Mesenchymal stem cell (in vitro differentiated cells and primary cell): ENCODE measurements at regions not wholly inside any gene's neighbourhood (a gene's known extent, or its start where the extent isn't known, plus 50 kb on each side); places are given as distances from the start of the nearest gene placed in this dataset.
A peak's percentile ranks its signal among the peaks of the same experiment; 100 is the strongest.

ENCODE experiments used
- DNase-seq: peaks from one replicate; pipeline ENCODE4 v3.0.0-alpha.2; 2013
- H2AFZ ChIP-seq: one replicate; pipeline ENCODE4 v1.6.1; 2013; ENCODE audit warnings: low read depth, mild to moderate bottlenecking, control low read depth, inconsistent platforms, low read length, moderate library complexity
- H2AK5ac ChIP-seq: 2 replicates; pipeline ENCODE4 v1.6.1; 2013; ENCODE audit warnings: low read length, moderate library complexity, mild to moderate bottlenecking, inconsistent platforms; ENCODE audit not compliant: severe bottlenecking
- H2BK120ac ChIP-seq: one replicate; pipeline ENCODE4 v1.6.1; 2013; ENCODE audit warnings: low read depth, mild to moderate bottlenecking, inconsistent platforms, low read length, moderate library complexity
- H2BK12ac ChIP-seq, 2 experiments: one replicate each; pipeline ENCODE4 v1.6.1; 2013; ENCODE audit warnings: inconsistent platforms in 2 of 2, low read length in 2 of 2, mild to moderate bottlenecking in 2 of 2, moderate library complexity in 2 of 2, control low read depth in 1 of 2
- H2BK15ac ChIP-seq: one replicate; pipeline ENCODE4 v1.6.1; 2013; ENCODE audit warnings: mild to moderate bottlenecking, low read depth, inconsistent platforms; ENCODE audit not compliant: poor library complexity, severe bottlenecking
- H2BK5ac ChIP-seq: 2 replicates; pipeline ENCODE4 v1.6.1; 2013; ENCODE audit warnings: low read depth, mild to moderate bottlenecking, low read length, control low read depth, inconsistent platforms; ENCODE audit not compliant: poor library complexity, severe bottlenecking
- H3K14ac ChIP-seq, 2 experiments: one replicate each; pipeline ENCODE4 v1.6.1; 2013; ENCODE audit warnings: inconsistent platforms in 2 of 2, low read length in 2 of 2, control low read depth in 1 of 2, mild to moderate bottlenecking in 1 of 2, moderate library complexity in 1 of 2
- H3K18ac ChIP-seq, 2 experiments: one replicate each; pipeline ENCODE4 v1.6.1; 2013; ENCODE audit warnings: inconsistent platforms in 2 of 2, low read length in 2 of 2, control low read depth in 1 of 2, low read depth in 1 of 2, mild to moderate bottlenecking in 1 of 2
- H3K23ac ChIP-seq, 2 experiments: one replicate each; pipeline ENCODE4 v1.6.1; 2013; ENCODE audit warnings: inconsistent platforms in 2 of 2, low read length in 2 of 2, mild to moderate bottlenecking in 2 of 2, moderate library complexity in 2 of 2, control low read depth in 1 of 2
- H3K27ac ChIP-seq: 2 replicates; pipeline ENCODE4 v1.5.1; 2013; ENCODE audit warnings: mild to moderate bottlenecking, moderate library complexity, low read length, control low read depth, inconsistent platforms; ENCODE audit not compliant: poor library complexity, severe bottlenecking
- H3K27me3 ChIP-seq, 2 experiments: 2 replicates each; pipeline versions ENCODE4 v1.6.1 to v1.7.0; 2013; ENCODE audit warnings: low read length in 2 of 2, mild to moderate bottlenecking in 2 of 2, moderate library complexity in 2 of 2, control low read depth in 1 of 2, inconsistent platforms in 1 of 2; ENCODE audit not compliant: control insufficient read depth in 1 of 2, insufficient read depth in 1 of 2
- H3K36me3 ChIP-seq, 2 experiments: 2 replicates each; pipeline versions ENCODE4 v1.6.1 to v1.7.0; 2013; ENCODE audit warnings: low read length in 2 of 2, control low read depth in 1 of 2, inconsistent platforms in 1 of 2, low read depth in 1 of 2, mild to moderate bottlenecking in 1 of 2; ENCODE audit not compliant: insufficient read depth in 2 of 2, control insufficient read depth in 1 of 2
- H3K4ac ChIP-seq, 2 experiments: one replicate each; pipeline ENCODE4 v1.6.1; 2013; ENCODE audit warnings: inconsistent platforms in 2 of 2, low read length in 2 of 2, mild to moderate bottlenecking in 2 of 2, moderate library complexity in 2 of 2, control low read depth in 1 of 2, low read depth in 1 of 2
- H3K4me1 ChIP-seq: 2 replicates; pipeline ENCODE4 v1.6.1; 2013; ENCODE audit warnings: low read depth, low read length, control low read depth; ENCODE audit not compliant: control insufficient read depth, insufficient read depth
- H3K4me2 ChIP-seq: 2 replicates; pipeline ENCODE4 v1.6.1; 2013; ENCODE audit warnings: low read length, mild to moderate bottlenecking, inconsistent platforms; ENCODE audit not compliant: poor library complexity, severe bottlenecking
- H3K4me3 ChIP-seq, 2 experiments: 2 replicates each; pipeline versions ENCODE4 v1.5.1 to v1.7.0; 2013; ENCODE audit warnings: low read length in 2 of 2, mild to moderate bottlenecking in 2 of 2, control low read depth in 1 of 2, low read depth in 1 of 2; ENCODE audit not compliant: insufficient read depth in 1 of 2
- H3K79me1 ChIP-seq: replicated peaks from 2 replicates; pipeline ENCODE4 v1.6.1; 2013; ENCODE audit warnings: mild to moderate bottlenecking, control low read depth, low read length, inconsistent platforms; ENCODE audit not compliant: poor library complexity, severe bottlenecking
- H3K9ac ChIP-seq: 2 replicates; pipeline ENCODE4 v1.7.0; 2013; ENCODE audit warnings: mild to moderate bottlenecking, low read length, moderate library complexity
- H3K9me3 ChIP-seq: 2 replicates; pipeline ENCODE4 v1.7.0; 2013; ENCODE audit warnings: mild to moderate bottlenecking, low read length; ENCODE audit not compliant: control insufficient read depth
- H4K8ac ChIP-seq: one replicate; pipeline ENCODE4 v1.6.1; 2013; ENCODE audit warnings: inconsistent platforms, mild to moderate bottlenecking, low read length, moderate library complexity
- H4K91ac ChIP-seq: one replicate; pipeline ENCODE4 v1.6.1; 2013; ENCODE audit warnings: mild to moderate bottlenecking, low read length, inconsistent platforms
- WGBS: methylation state at CpG from one replicate; pipeline ENCODE4 v1.1.7; 2013; ENCODE audit warnings: mixed read lengths; 5-methylcytosine and 5-hydroxymethylcytosine counted together

DNA sequence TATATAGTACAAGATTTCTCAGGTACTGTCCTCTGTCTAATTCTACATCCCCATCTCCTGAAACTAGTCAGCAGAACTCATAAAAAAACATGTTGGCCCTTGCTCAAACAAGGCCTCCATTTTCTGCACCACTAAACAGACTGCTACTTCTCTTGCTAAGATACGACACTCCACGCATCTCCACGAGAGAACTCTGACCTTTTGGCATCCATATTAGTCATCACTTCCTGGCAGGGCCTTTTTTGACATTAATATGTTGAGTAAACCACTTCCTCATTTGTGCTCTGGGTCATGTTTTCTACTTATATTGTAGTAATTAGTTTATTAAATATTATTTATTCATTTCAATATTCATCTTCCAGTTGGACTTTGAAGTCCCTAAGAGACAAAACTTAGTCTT is 65.6 kb downstream of the DCAF8L1 start:
- no peaks in the 10 kb centered on the region for H3K79me1 ChIP-seq
- H2BK15ac ChIP-seq, result no peak overlapping the region
- no peaks in the 10 kb centered on the region for H3K4me1 ChIP-seq
- no peak overlapping the region for H3K4me2 ChIP-seq
- H3K9me3 ChIP-seq, result no peaks in the 10 kb centered on the region
- H4K8ac ChIP-seq, result no peak overlapping the region
- no peak overlapping the region for H3K4ac ChIP-seq
- H3K14ac ChIP-seq, result no peak overlapping the region
- no peak overlapping the region for H3K23ac ChIP-seq
- H3K4me3 ChIP-seq, result no peak overlapping the region
- H2BK120ac ChIP-seq, result no peak overlapping the region
- no peak overlapping the region for H3K9ac ChIP-seq
- H3K27ac ChIP-seq, result no peak overlapping the region
- H3K36me3 ChIP-seq, result no peaks in the 10 kb centered on the region
- DNase-seq, result peak; percentile 7
- H2AK5ac ChIP-seq, result no peak overlapping the region
- H2BK5ac ChIP-seq, result no peak overlapping the region
- no peak overlapping the region for H4K91ac ChIP-seq
- H2BK12ac ChIP-seq, result no peak overlapping the region
- no peak overlapping the region for H2AFZ ChIP-seq
- no peak overlapping the region for H3K18ac ChIP-seq
- H3K27me3 ChIP-seq, result no peaks in the 10 kb centered on the region
- WGBS, result 0% methylated on average over 1 of the region's 3 CpGs

- H3K18ac ChIP-seq, result no peak overlapping the region
- H3K4me1 ChIP-seq, result no peaks in the 10 kb centered on the region
- H2BK120ac ChIP-seq, result no peak overlapping the region
- H3K27ac ChIP-seq, result no peak overlapping the region
- no peak overlapping the region for H3K9ac ChIP-seq
- no peak overlapping the region for H2BK12ac ChIP-seq
- no peak for DNase-seq
- no peaks in the 10 kb centered on the region for H3K36me3 ChIP-seq
- H4K91ac ChIP-seq, result no peak overlapping the region
- H3K4me2 ChIP-seq, result no peak overlapping the region
- H3K4ac ChIP-seq, result no peak overlapping the region
- H3K23ac ChIP-seq, result no peak overlapping the region
- H3K14ac ChIP-seq, result no peak overlapping the region
- no peaks in the 10 kb centered on the region for H3K79me1 ChIP-seq
- no peak overlapping the region for H2BK15ac ChIP-seq
- H2AK5ac ChIP-seq, result no peak overlapping the region
- no peaks in the 10 kb centered on the region for H3K9me3 ChIP-seq
- no peak overlapping the region for H4K8ac ChIP-seq
- no CpG with 5 or more reads among the region's 1 CpG for WGBS
- no peaks in the 10 kb centered on the region for H3K27me3 ChIP-seq
- H2BK5ac ChIP-seq, result no peak overlapping the region
- H3K4me3 ChIP-seq, result no peak overlapping the region
- no peak overlapping the region for H2AFZ ChIP-seq
Measured at GRCh38 chrX:27910412-27910811, 70.8 kb downstream of the DCAF8L1 start.

- 100% methylated on average over 2 of the region's 2 CpGs for WGBS
- Histone ChIP-seq H2BK5ac (no peak overlapping the region), H3K27me3 (no peaks in the 10 kb centered on the region), H3K4me1 (no peaks in the 10 kb centered on the region), H3K18ac (no peak overlapping the region), H3K4me2 (no peak overlapping the region), H4K8ac (no peak overlapping the region), H3K9me3 (no peaks in the 10 kb centered on the region), H4K91ac (no peak overlapping the region), H3K4me3 (no peak overlapping the region), H2AFZ (no peak overlapping the region), H2BK120ac (no peak overlapping the region), H3K36me3 (no peaks in the 10 kb centered on the region), H3K23ac (no peak overlapping the region), H3K27ac (no peak overlapping the region), H2AK5ac (no peak overlapping the region), H3K9ac (no peak overlapping the region), H2BK12ac (no peak overlapping the region), H3K4ac (no peak overlapping the region), H3K14ac (no peak overlapping the region), H2BK15ac (no peak overlapping the region), H3K79me1 (no peaks in the 10 kb centered on the region)
- no peak for DNase-seq
Measured at GRCh38 chrX:27903960-27904359, 77.3 kb downstream of the DCAF8L1 start.

- Histone ChIP-seq H4K91ac (no peak overlapping the region), H3K18ac (no peak overlapping the region), H2BK120ac (no peak overlapping the region), H3K14ac (no peak overlapping the region), H4K8ac (no peak overlapping the region), H3K27ac (no peak overlapping the region), H2AK5ac (no peak overlapping the region), H3K4me1 (no peaks in the 10 kb centered on the region), H3K27me3 (no peaks in the 10 kb centered on the region), H3K9ac (no peak overlapping the region), H2BK12ac (no peak overlapping the region), H2AFZ (no peak overlapping the region), H3K23ac (no peak overlapping the region), H3K4me2 (no peak overlapping the region), H2BK5ac (no peak overlapping the region), H3K4me3 (no peak overlapping the region), H3K36me3 (no peaks in the 10 kb centered on the region), H3K79me1 (no peaks in the 10 kb centered on the region), H3K4ac (no peak overlapping the region), H3K9me3 (no peaks in the 10 kb centered on the region), H2BK15ac (no peak overlapping the region)
- WGBS, result 100% methylated on average over 1 of the region's 2 CpGs
- no peak for DNase-seq
Measured at GRCh38 chrX:27893871-27894270, 86.1 kb downstream of the MAGEB10 start.
